Epithelial cell of esophagus (primary cell): ENCODE measurements at regions not wholly inside any gene's neighbourhood (a gene's known extent, or its start where the extent isn't known, plus 50 kb on each side); places are given as distances from the start of the nearest gene placed in this dataset.

Experiments
- DNase-seq: peaks from one replicate; pipeline ENCODE4 v3.0.0; 2010; ENCODE audit warnings: low read depth
- H3K4me3 ChIP-seq: 2 replicates; pipeline ENCODE4 v1.5.1; 2011; ENCODE audit warnings: mild to moderate bottlenecking, low read length, control low read depth
- CTCF ChIP-seq: IDR thresholded peaks from 2 replicates; pipeline ENCODE4 v1.5.1; 2011; ENCODE audit warnings: low read depth, mild to moderate bottlenecking, low read length, control low read depth, inconsistent platforms; ENCODE audit not compliant: insufficient read depth; ENCODE audit errors: missing control alignments

GRCh38 chr9:75709698-75710097, 180.8 kb upstream of the PCSK5 start:
- no peak for TF ChIP-seq CTCF
- H3K4me3 ChIP-seq = no peak overlapping the region
- DNase-seq = no peak

- TF ChIP-seq CTCF = no peak
- peak; percentile 42 for DNase-seq
- H3K4me3 ChIP-seq = no peak overlapping the region
These were observed 177.8 kb upstream of the PCSK5 start for GRCh38 chr9:75712700-75713099.

GRCh38 chr9:75713335-75713734, 177.1 kb upstream of the PCSK5 start:
- no peak overlapping the region for H3K4me3 ChIP-seq
- TF ChIP-seq CTCF = no peak
- no peak for DNase-seq

- no peak for TF ChIP-seq CTCF
- DNase-seq = peak; percentile 24
- H3K4me3 ChIP-seq = no peak overlapping the region
These were observed 175.1 kb upstream of the PCSK5 start for GRCh38 chr9:75715360-75715759.

GRCh38 chr9:75718677-75719076, 171.8 kb upstream of the PCSK5 start:
- DNase-seq = no peak
- no peak overlapping the region for H3K4me3 ChIP-seq
- TF ChIP-seq CTCF = no peak

- H3K4me3 ChIP-seq = no peak overlapping the region
- no peak for DNase-seq
- no peak for TF ChIP-seq CTCF
These were observed 162.1 kb upstream of the PCSK5 start for GRCh38 chr9:75728391-75728790.

GRCh38 chr9:75734802-75735201, 155.7 kb upstream of the PCSK5 start:
- no peak for TF ChIP-seq CTCF
- no peak for DNase-seq
- H3K4me3 ChIP-seq = no peak overlapping the region
